SK-N-MC (cell line): ENCODE measurements at regions not wholly inside any gene's neighbourhood (a gene's known extent, or its start where the extent isn't known, plus 50 kb on each side); places are given as distances from the start of the nearest gene placed in this dataset.

Source experiments
- EZH2 ChIP-seq: fragments of 200-600 bp; sonication (generic); IDR thresholded peaks from one replicate; pipeline ENCODE4 v1.6.1; 2017; ENCODE audit warnings: antibody characterized with exemption
- FOXP2 ChIP-seq: optimal IDR thresholded peaks from 2 replicates; pipeline ENCODE3; 2011; ENCODE audit warnings: mild to moderate bottlenecking, moderate library complexity; ENCODE audit not compliant: insufficient read depth; ENCODE audit errors: extremely low read length, control extremely low read depth
- POLR2AphosphoS5 ChIP-seq: IDR thresholded peaks from 2 replicates; pipeline ENCODE4 v1.6.1; 2012; ENCODE audit warnings: mild to moderate bottlenecking, low read depth, low read length, borderline replicate concordance

GRCh38 chr12:59494617-59495016, 101.2 kb upstream of the SLC16A7 start:
- TF ChIP-seq POLR2AphosphoS5, result no peak
- no peak for TF ChIP-seq EZH2
- no peak for TF ChIP-seq FOXP2
